ENCODE measurements at regions not wholly inside any gene's neighbourhood (a gene's known extent, or its start where the extent isn't known, plus 50 kb on each side); places are given as distances from the start of the nearest gene placed in this dataset.

DNA sequence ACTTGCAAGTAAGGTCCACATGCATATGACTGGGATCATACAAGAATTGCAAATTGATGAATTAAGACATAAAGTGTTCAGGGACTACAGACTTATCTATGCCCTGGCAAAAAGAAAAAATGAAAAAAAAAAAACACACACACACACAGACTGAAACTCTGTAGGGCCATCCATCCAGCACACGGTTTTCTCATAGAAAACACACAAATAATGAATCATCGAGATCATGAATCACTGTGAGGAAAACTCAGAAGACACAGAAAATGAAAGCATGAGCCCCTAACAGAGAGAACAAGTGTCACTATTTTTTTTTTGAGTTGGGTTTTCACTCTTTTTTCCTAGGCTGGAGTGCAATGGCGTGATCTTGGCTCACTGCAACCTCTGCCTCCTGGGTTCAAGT, 185.2 kb downstream of the IRX2 start:
- H3K27ac ChIP-seq, result no peak overlapping the region
- H3K27me3 ChIP-seq (replicated peaks), result no peaks in the 10 kb centered on the region
- in situ Hi-C loops (cut with HindIII; ENCODE audit: low pct_ligation_motif_present, low sequenced_read_pairs), result no loop called here
- DNase-seq, result no peak
- no peak for TF ChIP-seq CTCF (IDR thresholded peaks at IDR 0.05; ENCODE audit: low read depth, low read length, missing control alignments)
- H3K36me3 ChIP-seq (replicated peaks), result no peaks in the 10 kb centered on the region
- no peak overlapping the region for H3K4me3 ChIP-seq (ENCODE audit: low read depth, low read length)

GRCh38 chr5:2565147-2565546, 186.3 kb downstream of the IRX2 start:
- H3K36me3 ChIP-seq (replicated peaks), result no peaks in the 10 kb centered on the region
- no peak for DNase-seq
- in situ Hi-C loops (cut with HindIII; ENCODE audit: low pct_ligation_motif_present, low sequenced_read_pairs), result no loop called here
- no peak overlapping the region for H3K4me3 ChIP-seq (ENCODE audit: low read depth, low read length)
- no peak overlapping the region for H3K27ac ChIP-seq
- no peak for TF ChIP-seq CTCF (IDR thresholded peaks at IDR 0.05; ENCODE audit: low read depth, low read length, missing control alignments)
- H3K27me3 ChIP-seq (replicated peaks), result no peaks in the 10 kb centered on the region

DNA sequence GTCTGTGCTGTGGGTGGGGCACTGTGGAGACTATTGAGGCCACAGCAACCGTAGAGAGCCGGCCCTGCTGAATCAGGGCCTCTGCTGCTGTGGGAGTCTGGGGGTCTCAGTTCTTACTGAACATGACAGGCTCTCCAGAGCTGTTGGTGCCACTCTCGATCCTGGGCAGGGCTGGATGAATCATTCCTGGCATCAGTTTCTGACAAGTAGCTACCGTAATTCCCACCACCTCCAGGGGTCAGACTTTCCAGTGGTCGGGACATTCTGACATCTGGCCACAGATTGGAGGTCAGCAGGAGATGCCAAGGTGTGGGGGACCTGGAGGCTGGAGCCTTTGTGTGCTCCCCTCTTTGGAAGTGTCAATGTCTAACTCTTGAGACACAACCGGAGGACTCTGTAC, 188.4 kb downstream of the IRX2 start:
- in situ Hi-C loops (cut with HindIII; ENCODE audit: low pct_ligation_motif_present, low sequenced_read_pairs), result no loop called here
- H3K36me3 ChIP-seq (replicated peaks), result no peaks in the 10 kb centered on the region
- no peak overlapping the region for H3K4me3 ChIP-seq (ENCODE audit: low read depth, low read length)
- H3K27me3 ChIP-seq (replicated peaks), result no peaks in the 10 kb centered on the region
- TF ChIP-seq CTCF (IDR thresholded peaks at IDR 0.05; ENCODE audit: low read depth, low read length, missing control alignments), result no peak
- DNase-seq, result no peak
- no peak overlapping the region for H3K27ac ChIP-seq

- H3K27ac ChIP-seq, result no peak overlapping the region
- TF ChIP-seq CTCF (IDR thresholded peaks at IDR 0.05; ENCODE audit: low read depth, low read length, missing control alignments), result no peak
- in situ Hi-C loops (cut with HindIII; ENCODE audit: low pct_ligation_motif_present, low sequenced_read_pairs), result no loop called here
- H3K4me3 ChIP-seq (ENCODE audit: low read depth, low read length), result no peak overlapping the region
- no peak for DNase-seq
- no peaks in the 10 kb centered on the region for H3K27me3 ChIP-seq (replicated peaks)
- no peaks in the 10 kb centered on the region for H3K36me3 ChIP-seq (replicated peaks)
Observed at GRCh38 chr5:2562036-2562435, 189.4 kb downstream of the IRX2 start.

DNA sequence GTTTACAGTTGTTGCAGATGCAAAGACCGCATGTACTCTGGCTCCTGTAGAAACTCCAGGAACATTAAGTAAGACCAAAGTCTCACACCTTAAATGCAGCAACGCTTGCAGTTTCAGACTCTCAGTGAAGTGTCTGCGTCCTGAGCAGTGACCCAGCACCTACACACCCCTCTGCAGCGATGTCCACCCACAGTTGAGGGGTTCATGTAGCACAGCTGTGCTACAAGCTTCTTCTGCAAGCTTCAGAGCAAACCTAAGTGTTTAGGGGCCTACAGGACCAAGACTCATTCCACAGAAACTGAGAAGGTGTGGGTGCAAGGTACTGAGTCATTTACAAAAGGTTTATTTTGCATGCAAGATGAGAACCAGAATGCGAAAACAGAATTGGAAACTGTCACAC, 191.0 kb downstream of the IRX2 start:
- Histone ChIP-seq H3K36me3 (replicated peaks) (no peaks in the 10 kb centered on the region), H3K27ac (no peak overlapping the region), H3K27me3 (replicated peaks) (no peaks in the 10 kb centered on the region), H3K4me3 (ENCODE audit: low read depth, low read length) (no peak overlapping the region)
- in situ Hi-C loops (cut with HindIII; ENCODE audit: low pct_ligation_motif_present, low sequenced_read_pairs), result no loop called here
- no peak for DNase-seq
- TF ChIP-seq CTCF (IDR thresholded peaks at IDR 0.05; ENCODE audit: low read depth, low read length, missing control alignments), result no peak

- in situ Hi-C loops (cut with HindIII; ENCODE audit: low pct_ligation_motif_present, low sequenced_read_pairs), result no loop called here
- H3K27me3 ChIP-seq (replicated peaks), result no peaks in the 10 kb centered on the region
- TF ChIP-seq CTCF (IDR thresholded peaks at IDR 0.05; ENCODE audit: low read depth, low read length, missing control alignments), result no peak
- no peak overlapping the region for H3K4me3 ChIP-seq (ENCODE audit: low read depth, low read length)
- DNase-seq, result no peak
- no peaks in the 10 kb centered on the region for H3K36me3 ChIP-seq (replicated peaks)
- H3K27ac ChIP-seq, result no peak overlapping the region
Observed at GRCh38 chr5:2557435-2557834, 194.0 kb downstream of the IRX2 start.

All from brain microvascular endothelial cell (primary cell).